WTC11 (cell line): ENCODE measurements at regions not wholly inside any gene's neighbourhood (a gene's known extent, or its start where the extent isn't known, plus 50 kb on each side); places are given as distances from the start of the nearest gene placed in this dataset.
A peak's percentile ranks its signal among the peaks of the same experiment; 100 is the strongest.

Experiments used
- CREM ChIP-seq: sonication (generic); formaldehyde crosslinking; IDR thresholded peaks from 2 replicates; pipeline ENCODE4 v1.8.1; 2022; ENCODE audit warnings: mild to moderate bottlenecking, missing genetic modification reagents, moderate library complexity
- FOXJ3 ChIP-seq: sonication (generic); formaldehyde crosslinking; IDR thresholded peaks from 2 replicates; pipeline ENCODE4 v1.9.0; 2021; ENCODE audit warnings: missing genetic modification reagents, mild to moderate bottlenecking, borderline replicate concordance
- FOXP1 ChIP-seq: sonication (generic); formaldehyde crosslinking; IDR thresholded peaks from 2 replicates; pipeline ENCODE4 v1.8.0; 2022; ENCODE audit warnings: missing genetic modification reagents, mild to moderate bottlenecking, moderate library complexity, borderline replicate concordance
- TCF7 ChIP-seq: sonication (generic); formaldehyde crosslinking; IDR thresholded peaks from 2 replicates; pipeline ENCODE4 v1.8.0; 2022; ENCODE audit warnings: mild to moderate bottlenecking, low read depth, missing genetic modification reagents, moderate library complexity
- TP53 ChIP-seq: sonication (generic); formaldehyde crosslinking; IDR thresholded peaks from 2 replicates; pipeline ENCODE4 v1.8.1; 2023; ENCODE audit warnings: mild to moderate bottlenecking, missing genetic modification reagents
- ZNF263 ChIP-seq: sonication (generic); formaldehyde crosslinking; IDR thresholded peaks from 2 replicates; pipeline ENCODE4 v1.8.1; 2022; ENCODE audit warnings: low read depth, mild to moderate bottlenecking, moderate library complexity, missing genetic modification reagents
- TF ChIP-seq, protein P1 (sequence below): fragments of 250-450 bp; sonication (Bioruptor Pico); IDR thresholded peaks from 2 replicates; pipeline ENCODE4 v1.9.0; 2021; ENCODE audit warnings: mild to moderate bottlenecking, borderline replicate concordance
- TF ChIP-seq, protein P2 (sequence below): fragments of 200-600 bp; IDR thresholded peaks from 2 replicates; pipeline ENCODE4 v1.8.0; 2022; ENCODE audit warnings: antibody characterized with exemption
- TF ChIP-seq, protein P3 (sequence below): sonication (generic); formaldehyde crosslinking; IDR thresholded peaks from 2 replicates; pipeline ENCODE4 v1.8.0; 2022; ENCODE audit warnings: mild to moderate bottlenecking, missing genetic modification reagents
- TF ChIP-seq, protein P4 (sequence below): sonication (generic); formaldehyde crosslinking; IDR thresholded peaks from 2 replicates; pipeline ENCODE4 v1.8.1; 2022; ENCODE audit warnings: low read depth, mild to moderate bottlenecking, moderate library complexity, missing genetic modification reagents, borderline replicate concordance
- TF ChIP-seq, protein P5 (sequence below): sonication (generic); formaldehyde crosslinking; IDR thresholded peaks from 2 replicates; pipeline ENCODE4 v1.8.1; 2022; ENCODE audit warnings: low read depth, missing genetic modification reagents, borderline replicate concordance

DNA sequence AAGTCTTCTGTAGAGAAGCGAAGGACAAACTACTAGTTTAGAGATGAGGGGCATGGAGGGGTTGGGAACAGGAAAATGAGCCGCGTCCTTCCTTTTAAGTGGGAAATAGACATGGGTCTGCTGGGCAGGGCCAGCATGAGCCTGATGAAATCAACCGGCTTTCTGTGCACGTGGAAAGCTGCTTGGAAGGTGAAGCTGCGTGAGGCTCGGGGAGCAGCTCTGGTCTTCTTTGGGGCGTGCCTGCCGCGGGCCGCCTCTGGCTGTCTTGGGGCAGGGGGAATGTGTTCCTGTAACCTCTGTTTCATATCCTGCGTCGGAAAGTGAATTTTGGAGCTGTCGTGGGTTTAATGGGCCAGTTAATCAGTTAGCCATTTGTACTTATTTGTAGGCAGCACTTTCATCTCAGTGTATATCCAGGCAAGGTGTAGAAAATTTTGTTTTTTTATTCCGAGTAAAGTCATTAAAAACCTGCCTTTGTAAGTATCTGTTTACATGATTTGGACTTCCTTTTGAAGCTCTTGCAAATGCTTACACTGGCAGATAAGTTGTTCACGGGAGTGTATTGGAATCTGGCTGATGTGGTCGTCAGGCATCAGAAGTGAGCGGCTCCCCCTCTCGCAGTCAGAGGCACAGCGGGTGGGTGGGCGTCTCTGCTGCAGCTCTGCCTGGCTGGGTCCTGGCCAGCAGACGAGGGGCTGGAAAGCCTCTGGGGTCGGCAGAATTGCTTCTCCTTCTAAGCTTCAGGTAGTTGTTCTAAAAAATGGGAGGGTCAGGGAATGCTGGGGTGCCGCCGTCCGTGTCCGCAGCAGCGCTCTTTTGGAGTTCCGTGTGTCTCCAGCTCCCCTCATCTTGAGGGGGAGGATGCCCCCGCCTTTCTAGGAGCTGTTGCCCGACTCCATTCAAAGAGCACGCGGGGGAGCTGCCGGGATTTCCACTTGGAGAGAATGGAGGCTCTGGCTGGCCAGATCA is 70.5 kb upstream of the HGFAC start:
- TF ChIP-seq, protein P1, sequence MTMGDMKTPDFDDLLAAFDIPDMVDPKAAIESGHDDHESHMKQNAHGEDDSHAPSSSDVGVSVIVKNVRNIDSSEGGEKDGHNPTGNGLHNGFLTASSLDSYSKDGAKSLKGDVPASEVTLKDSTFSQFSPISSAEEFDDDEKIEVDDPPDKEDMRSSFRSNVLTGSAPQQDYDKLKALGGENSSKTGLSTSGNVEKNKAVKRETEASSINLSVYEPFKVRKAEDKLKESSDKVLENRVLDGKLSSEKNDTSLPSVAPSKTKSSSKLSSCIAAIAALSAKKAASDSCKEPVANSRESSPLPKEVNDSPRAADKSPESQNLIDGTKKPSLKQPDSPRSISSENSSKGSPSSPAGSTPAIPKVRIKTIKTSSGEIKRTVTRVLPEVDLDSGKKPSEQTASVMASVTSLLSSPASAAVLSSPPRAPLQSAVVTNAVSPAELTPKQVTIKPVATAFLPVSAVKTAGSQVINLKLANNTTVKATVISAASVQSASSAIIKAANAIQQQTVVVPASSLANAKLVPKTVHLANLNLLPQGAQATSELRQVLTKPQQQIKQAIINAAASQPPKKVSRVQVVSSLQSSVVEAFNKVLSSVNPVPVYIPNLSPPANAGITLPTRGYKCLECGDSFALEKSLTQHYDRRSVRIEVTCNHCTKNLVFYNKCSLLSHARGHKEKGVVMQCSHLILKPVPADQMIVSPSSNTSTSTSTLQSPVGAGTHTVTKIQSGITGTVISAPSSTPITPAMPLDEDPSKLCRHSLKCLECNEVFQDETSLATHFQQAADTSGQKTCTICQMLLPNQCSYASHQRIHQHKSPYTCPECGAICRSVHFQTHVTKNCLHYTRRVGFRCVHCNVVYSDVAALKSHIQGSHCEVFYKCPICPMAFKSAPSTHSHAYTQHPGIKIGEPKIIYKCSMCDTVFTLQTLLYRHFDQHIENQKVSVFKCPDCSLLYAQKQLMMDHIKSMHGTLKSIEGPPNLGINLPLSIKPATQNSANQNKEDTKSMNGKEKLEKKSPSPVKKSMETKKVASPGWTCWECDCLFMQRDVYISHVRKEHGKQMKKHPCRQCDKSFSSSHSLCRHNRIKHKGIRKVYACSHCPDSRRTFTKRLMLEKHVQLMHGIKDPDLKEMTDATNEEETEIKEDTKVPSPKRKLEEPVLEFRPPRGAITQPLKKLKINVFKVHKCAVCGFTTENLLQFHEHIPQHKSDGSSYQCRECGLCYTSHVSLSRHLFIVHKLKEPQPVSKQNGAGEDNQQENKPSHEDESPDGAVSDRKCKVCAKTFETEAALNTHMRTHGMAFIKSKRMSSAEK (CRISPR knock-in tag), result no peak
- TF ChIP-seq ZNF263 (CRISPR knock-in tag), result no peak
- no peak for TF ChIP-seq TCF7 (CRISPR knock-in tag)
- TF ChIP-seq, protein P2, sequence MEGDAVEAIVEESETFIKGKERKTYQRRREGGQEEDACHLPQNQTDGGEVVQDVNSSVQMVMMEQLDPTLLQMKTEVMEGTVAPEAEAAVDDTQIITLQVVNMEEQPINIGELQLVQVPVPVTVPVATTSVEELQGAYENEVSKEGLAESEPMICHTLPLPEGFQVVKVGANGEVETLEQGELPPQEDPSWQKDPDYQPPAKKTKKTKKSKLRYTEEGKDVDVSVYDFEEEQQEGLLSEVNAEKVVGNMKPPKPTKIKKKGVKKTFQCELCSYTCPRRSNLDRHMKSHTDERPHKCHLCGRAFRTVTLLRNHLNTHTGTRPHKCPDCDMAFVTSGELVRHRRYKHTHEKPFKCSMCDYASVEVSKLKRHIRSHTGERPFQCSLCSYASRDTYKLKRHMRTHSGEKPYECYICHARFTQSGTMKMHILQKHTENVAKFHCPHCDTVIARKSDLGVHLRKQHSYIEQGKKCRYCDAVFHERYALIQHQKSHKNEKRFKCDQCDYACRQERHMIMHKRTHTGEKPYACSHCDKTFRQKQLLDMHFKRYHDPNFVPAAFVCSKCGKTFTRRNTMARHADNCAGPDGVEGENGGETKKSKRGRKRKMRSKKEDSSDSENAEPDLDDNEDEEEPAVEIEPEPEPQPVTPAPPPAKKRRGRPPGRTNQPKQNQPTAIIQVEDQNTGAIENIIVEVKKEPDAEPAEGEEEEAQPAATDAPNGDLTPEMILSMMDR, result no peak
- TF ChIP-seq, protein P3, sequence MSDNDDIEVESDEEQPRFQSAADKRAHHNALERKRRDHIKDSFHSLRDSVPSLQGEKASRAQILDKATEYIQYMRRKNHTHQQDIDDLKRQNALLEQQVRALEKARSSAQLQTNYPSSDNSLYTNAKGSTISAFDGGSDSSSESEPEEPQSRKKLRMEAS, result peak; percentile 24; the same call in 1 of the 2 replicates
- TF ChIP-seq, protein P4, sequence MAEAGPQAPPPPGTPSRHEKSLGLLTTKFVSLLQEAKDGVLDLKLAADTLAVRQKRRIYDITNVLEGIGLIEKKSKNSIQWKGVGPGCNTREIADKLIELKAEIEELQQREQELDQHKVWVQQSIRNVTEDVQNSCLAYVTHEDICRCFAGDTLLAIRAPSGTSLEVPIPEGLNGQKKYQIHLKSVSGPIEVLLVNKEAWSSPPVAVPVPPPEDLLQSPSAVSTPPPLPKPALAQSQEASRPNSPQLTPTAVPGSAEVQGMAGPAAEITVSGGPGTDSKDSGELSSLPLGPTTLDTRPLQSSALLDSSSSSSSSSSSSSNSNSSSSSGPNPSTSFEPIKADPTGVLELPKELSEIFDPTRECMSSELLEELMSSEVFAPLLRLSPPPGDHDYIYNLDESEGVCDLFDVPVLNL (CRISPR knock-in tag), result no peak
- TF ChIP-seq FOXJ3 (CRISPR knock-in tag), result no peak
- no peak for TF ChIP-seq FOXP1 (CRISPR knock-in tag)
- TF ChIP-seq CREM (CRISPR knock-in tag), result no peak
- TF ChIP-seq, protein P5, sequence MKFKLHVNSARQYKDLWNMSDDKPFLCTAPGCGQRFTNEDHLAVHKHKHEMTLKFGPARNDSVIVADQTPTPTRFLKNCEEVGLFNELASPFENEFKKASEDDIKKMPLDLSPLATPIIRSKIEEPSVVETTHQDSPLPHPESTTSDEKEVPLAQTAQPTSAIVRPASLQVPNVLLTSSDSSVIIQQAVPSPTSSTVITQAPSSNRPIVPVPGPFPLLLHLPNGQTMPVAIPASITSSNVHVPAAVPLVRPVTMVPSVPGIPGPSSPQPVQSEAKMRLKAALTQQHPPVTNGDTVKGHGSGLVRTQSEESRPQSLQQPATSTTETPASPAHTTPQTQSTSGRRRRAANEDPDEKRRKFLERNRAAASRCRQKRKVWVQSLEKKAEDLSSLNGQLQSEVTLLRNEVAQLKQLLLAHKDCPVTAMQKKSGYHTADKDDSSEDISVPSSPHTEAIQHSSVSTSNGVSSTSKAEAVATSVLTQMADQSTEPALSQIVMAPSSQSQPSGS, result no peak
- no peak for TF ChIP-seq TP53 (CRISPR knock-in tag)
